AML-193 (cell line): ENCODE measurements at regions not wholly inside any gene's neighbourhood (a gene's known extent, or its start where the extent isn't known, plus 50 kb on each side); places are given as distances from the start of the nearest gene placed in this dataset.

Experiments used
- DNase-seq, 2 experiments: peaks; one replicate each; lab custom pipeline; 2025; lab: John Stamatoyannopoulos, UW

DNA sequence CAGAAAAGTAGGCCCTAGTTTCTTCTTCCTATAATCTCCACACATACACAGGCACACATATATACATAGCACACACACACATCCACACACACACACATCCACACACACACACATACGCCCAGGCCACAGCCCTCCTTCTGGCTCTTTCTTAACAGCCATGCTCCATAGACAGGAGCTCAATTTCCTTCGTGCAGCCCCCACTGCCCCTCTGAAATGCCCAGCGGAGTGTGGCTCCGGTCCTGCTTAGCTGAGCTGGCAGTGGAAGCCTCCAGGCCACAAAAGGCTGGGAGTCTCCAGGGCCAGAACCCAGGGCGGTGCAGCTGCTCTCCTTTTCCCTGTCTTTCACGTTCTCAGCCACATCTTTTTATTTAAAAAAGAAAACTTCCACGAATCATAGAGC is 282.9 kb upstream of the IGFBP3 start:
- DNase-seq: no peak

DNA sequence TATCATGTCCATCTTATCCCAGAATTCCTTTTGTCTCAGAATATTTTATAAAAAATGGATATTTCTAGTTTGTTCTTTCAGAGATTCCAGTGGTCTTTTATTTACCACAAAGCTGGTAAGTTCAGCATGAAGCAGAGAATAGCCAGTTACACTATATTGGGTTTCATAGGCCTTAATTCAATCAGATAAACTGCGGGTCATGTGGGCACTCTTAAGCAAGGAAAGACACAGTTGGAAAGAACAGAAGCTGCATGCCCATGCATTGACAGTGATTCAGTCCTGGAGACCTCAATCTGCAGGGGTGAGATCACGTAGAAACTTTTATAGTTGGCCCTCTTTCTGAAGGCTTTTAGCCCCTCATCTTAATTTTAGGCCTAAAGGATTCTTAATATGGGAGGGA is 281.3 kb upstream of the IGFBP3 start:
- no peak for DNase-seq

DNA sequence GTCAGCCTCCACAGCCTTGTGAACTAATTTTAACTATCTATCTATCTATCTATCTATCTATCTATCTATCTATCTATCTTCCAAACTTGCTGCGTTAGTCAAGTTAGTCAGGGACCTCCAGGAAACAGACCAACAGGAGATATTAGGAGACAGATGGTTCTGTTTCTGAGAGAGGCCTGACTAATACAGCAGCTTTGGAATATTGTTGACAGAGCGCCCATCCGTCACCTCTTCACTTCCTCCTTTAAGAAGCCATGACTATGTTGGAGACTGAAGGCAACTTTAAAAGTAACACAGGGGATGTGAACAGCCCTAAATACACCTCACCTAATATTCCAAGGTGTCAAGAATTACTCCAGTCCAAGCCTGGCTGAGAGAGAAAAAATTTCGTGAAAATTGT is 280.9 kb upstream of the IGFBP3 start:
- DNase-seq: no peak

DNA sequence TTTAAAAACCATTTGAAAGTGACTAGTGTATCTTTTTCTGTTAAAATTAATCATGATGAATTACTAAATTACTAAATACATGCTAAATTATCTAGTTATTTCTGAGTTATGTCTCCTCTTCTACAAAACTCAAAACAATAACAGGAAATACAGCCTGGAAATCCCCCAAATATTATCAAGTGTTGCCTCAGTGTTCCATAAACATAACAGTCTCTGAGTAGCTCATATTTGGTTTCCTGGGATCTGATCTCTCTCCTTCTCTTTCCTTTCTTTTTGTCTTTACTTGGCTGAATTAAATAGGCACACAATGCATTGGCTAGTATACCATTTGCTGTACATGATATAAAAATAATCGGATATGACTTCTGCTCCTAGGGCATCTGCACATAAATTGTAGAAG is 277.6 kb upstream of the IGFBP3 start:
- DNase-seq: no peak

DNA sequence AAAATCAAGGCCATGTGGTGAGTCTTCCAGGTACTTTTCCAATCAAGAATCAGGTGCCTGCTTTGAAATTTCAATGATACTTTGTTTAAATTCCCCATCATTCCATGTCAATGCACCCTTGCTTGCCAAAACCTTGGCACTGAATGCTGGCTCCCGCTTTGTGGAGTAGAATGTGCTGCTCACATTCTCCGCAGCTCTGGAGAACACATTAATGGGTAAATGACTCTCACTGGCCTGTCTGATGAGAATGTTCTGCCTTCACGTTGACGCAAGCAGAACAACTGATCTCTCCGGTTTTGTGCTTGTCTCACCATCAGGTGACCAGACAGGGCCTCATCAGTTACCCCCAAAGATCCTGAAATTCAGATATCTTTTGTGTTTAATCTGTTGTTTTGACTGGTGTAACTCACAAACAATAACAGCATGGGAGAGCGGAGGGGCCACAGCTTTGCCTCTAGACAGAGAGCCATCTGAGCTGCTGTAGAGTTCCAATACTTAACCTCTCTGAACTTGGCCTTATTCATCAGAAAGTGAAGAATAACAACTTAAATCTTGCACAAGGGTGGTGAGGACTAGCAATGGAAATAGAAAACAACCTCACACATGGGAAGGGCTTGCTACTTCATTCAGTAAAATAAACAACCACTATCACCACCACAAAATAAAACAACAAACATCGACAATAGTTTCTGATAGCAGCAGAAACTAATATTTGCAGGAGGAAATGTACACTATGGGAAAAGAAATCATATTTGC is 276.9 kb upstream of the IGFBP3 start:
- no peak for DNase-seq

DNA sequence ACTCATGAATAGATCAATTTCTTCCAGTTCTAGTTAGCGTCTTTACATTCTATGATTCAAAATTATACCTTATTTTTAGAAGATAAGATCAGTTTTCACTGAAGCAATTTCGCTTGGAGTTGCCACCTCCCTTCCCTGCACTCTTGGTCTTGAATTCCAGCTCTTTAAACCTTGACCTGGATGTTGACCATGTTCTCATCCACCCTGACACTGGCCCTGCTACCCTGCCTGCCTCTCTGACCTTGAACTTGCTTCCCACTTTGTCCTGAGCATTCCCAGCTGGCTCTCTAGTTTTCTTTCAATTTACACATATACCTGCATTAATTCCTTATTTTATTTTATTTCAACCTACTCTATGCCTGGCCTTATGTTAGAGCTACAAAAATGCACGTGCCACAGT is 274.9 kb upstream of the IGFBP3 start:
- DNase-seq: no peak

DNA sequence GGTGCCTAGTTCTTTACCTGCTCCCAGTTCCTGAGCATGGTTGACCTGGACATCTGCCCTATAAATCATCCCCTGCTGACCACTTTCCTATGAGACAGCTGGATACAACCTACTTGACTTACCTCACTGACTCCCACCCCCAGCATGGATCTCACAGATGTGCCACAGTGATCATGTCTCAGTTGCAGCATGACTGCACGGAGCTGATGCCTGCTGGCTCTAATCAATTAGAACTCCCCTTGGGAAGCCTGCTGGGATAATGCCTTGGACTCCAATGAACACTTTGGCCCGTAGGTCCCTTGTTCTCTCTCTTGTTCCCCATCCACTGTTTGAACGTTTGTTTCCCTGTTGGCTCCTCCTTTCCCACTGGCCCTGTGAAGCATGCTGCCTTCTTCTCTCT is 271.2 kb upstream of the IGFBP3 start:
- no peak for DNase-seq

DNA sequence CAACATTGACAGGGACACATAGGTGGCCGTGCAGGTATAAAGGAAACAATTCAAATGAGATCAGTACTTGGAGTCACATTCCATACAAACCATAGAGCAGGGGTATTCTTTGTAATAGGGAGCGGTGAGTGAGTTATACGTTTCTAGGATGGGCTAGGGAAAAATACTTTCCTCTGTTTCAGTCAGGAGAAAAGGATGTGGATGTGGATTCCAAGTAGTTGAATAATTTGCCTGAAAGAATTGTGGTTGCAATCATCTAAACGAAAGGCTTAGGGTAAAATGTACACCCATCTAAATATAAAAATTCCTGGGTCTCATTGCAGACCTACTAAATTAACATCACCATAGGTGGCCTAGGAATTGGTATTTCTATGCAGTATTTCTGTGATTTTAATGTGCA is 270.7 kb upstream of the IGFBP3 start:
- no peak for DNase-seq

DNA sequence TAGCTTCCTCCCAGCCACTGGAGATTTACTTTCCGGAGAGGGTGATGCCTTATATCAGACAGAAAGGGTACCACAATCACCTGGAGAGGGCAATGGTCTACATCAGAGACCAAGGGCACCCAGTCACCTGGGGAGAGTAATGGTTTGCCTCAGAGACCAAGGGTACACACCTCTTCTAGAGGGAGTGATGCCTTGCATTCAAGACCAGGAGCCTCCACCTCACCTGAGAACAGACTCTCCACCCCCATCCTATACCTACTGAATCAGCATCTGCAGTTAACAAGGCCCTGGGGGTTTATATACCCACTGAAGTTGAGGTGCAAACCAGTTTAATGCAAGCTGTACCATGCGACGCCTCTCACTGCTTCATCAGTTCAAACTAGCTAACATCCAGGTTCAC is 270.2 kb upstream of the IGFBP3 start:
- no peak for DNase-seq

DNA sequence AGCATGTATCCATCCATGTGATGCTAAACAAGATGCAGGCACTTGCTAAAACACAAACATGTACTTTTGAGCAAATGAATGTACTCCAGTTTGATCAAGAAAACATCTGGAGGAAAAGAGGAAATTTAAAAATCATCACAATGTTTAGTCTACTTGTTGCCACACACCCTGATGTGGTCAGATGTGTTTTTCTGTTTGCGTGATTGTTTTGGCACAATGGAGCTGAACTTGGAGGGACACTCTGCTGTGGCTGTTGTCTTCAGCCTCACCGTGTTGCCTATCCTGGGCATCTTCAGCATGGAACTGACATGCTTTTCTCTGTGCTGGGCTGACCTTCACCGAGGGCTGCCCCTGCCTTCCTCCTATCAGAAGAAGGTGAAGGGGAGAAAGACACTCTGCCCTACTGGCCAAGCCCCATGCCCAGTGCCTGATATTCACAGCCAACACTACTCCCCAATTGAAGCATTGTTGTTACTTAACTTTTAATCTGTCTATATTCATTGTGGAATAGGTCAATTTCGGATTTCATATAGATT is 268.3 kb upstream of the IGFBP3 start:
- DNase-seq: no peak

DNA sequence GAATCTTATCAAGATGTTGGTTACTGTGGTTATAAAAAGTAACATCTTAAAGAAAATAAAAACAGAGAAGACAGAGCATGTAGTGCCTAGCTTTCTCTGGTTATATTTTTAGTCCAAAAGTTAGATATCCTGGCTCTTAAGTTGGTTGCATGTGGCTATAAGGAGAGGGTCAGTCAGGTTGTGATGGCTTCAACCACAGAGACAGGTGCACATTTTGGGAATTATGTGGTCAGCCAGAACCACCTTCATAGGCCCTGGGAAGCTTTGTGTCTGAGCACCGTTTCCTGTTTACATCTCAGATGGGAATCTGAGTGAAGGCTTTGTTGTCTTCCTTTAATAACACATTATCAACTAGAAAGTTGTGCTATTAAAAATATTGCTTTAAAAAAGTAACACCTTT is 265.1 kb upstream of the IGFBP3 start:
- DNase-seq: no peak

DNA sequence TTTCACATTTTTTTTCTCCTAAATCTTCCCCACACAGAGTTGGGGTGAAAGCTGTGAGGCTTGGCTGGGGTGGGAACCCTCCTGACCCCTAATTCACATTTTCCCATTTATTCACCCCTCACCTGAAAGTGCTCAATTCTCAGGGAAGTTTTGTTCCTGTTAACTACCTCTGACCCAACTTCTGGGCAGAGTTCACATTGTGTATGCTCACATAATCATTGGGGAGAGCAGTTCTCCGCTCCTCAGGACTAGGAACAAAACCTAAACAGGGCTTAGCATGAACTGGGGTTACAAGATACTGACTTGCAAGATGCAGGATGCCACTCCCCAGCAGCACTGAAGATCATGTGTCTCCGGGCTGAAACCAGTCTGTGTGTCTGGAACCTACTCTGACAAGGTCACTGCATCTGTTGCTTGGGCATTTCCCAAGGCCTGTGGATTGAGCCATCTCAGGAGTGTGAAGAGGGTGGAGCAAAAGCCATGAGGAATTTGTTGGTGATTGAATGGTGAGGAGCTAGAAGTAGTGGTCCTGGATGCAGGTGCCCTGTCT is 258.1 kb upstream of the IGFBP3 start:
- no peak for DNase-seq

DNA sequence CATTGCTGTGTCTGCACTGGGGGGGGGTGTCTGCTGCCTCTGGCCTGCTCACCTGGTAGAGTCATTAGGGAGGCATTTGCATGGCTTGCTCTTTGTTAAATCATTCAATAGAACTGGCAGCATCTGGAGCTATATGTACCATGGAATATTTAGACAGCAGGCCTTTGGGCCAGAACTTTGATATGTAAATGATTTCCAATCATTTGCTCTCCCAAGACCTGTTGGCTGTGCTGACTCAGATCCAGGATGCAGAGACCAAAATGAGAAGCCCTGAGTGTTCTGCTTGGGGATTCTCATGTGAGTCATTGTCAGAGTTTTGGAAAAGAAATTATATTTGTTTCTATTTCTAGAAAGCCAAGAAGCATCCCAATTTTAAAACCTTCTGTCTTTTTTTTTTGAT is 257.6 kb upstream of the IGFBP3 start:
- no peak for DNase-seq

DNA sequence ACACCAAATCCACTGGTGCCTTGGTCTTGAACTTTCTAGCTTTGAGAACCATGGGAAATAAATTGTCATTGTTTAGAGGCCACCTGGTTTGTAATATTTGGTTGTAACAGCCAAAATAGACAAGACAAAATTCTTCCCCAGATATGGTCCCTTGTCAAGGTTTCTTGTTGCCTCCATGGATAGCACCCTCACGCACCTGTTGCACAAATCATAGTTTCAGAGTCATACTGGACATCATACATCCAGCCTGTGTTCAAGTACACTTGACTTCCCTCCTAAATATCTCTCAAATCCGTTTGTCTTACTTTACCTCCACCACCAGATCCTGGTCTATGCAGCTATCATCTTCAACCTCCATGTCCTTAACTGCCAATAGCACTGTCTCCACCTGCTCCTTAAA is 256.7 kb upstream of the IGFBP3 start:
- DNase-seq: no peak

DNA sequence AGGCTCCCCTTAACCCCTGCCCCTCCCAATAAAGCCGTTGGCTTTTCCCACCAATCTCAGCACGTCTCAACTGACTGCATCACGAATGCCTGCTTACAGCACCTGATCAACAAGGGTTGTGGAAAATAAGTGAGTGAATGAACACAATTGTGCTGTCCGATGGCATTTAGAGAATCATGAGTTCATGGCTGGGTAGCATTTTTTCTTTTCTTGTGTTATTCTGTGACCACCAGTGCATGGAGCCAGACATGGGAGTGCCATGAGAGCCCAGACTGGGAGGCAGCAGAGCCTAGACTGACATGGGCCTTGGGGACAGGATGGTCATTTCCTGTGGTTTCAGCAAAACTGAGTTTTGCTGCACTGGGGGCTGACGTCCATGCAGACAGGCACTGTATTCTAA is 254.1 kb upstream of the IGFBP3 start:
- no peak for DNase-seq

DNA sequence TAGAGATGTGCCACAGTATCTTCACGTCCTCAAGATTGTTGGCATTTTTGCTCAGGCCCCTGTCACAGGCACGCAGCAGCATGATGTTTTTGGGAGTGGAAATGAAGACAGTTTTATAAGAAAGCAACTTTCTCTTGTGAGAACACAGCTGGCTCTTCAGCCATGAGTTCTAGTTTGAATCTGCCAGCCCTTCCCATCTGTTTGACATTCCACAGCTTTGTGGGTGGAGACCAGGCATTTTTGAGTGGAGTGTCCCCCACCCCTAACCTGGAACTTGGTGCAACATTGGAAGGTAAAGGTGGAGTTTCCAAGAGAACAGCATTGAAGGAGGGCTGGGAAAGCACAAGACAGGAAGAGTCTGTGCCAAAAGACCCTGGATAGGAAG is 253.1 kb upstream of the IGFBP3 start:
- no peak for DNase-seq

DNA sequence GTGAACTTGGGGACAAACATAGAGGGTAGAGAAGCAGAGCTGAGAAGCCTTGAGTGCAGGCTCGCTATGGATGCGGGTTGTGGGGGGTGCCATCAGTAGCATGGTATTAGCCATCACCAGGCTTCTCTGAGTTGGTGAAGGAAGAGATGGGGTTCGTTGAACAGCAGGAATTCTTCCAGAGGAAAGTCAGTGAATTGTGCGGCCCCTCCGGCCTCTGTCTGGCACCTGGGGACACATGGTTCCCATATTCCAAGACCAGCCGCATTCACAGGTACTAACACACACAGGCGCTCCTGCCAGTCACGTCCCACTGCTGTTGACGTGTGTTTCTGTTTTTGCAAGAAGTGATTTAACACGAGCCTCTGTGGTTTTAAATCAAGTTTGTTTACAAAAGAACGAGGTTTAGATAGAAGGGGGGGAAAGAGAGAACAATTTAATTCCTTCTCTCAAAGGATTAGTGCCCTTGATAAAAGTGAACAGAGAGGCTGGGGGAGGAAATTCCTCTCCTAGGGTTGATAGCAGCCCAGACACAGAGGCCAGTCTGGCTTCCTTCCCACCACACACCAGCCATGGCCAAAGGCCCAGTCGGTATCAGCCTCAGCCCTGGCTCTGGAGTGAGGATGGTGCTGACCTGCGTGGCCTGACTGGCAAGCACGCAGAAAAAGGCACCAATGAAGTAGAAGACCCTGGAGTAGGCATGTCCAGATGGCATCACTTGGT is 252.6 kb upstream of the IGFBP3 start:
- DNase-seq: no peak

DNA sequence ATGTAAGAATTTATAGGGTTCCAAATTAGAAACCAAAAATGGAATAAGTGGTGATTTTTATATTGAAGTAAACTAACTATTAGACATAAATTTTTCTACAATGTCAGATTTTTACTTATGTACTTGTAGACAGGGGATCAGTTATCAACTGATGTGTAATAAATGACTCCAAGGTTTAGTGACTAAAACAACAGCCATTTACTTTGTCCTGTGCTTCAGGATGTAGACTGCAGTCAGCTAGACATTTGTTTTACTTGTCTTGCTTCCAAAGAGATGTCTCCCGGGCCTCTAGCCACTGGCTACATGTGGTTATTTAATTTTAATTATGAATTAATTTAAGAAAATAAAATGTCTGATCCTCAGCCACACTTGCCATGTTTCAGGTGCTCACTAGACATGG is 249.7 kb upstream of the IGFBP3 start:
- DNase-seq: no peak

DNA sequence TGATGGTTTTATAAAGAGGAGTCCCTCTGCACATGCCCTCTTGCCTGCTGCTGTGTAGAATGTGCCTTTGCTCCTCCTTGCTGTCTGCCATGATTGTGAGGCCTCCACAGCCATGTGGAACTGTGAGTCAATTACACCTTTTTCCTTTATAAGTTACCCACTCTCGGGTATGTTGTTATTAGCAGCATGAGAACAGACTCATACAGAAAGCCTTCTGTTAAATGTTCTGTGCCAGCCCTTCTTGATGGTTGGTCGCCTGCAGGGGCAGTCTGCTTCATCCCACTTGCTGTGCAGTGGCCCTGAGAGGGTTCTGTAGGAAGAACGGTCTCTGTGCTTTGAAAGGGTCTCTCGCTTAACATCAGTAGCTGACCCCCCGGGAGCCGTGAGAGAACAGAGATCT is 248.9 kb upstream of the IGFBP3 start:
- no peak for DNase-seq

DNA sequence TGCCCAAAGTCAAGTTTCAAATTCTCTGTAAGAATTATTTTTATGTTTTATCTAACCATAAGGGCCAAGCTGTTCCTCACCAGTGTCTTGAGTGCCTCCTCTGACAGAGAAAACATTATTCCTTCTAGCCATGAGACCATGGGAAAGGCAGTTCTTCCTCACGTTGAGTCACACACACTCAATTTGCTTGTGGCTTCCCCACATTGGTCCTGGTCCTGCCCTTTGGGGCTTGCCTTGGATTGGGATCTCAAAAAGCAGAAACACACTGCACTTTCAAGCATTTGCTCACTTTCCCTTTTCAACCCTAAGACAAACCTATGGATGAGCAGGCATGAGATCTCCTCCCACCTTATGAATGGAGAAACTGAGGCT is 248.3 kb upstream of the IGFBP3 start:
- DNase-seq: no peak

DNA sequence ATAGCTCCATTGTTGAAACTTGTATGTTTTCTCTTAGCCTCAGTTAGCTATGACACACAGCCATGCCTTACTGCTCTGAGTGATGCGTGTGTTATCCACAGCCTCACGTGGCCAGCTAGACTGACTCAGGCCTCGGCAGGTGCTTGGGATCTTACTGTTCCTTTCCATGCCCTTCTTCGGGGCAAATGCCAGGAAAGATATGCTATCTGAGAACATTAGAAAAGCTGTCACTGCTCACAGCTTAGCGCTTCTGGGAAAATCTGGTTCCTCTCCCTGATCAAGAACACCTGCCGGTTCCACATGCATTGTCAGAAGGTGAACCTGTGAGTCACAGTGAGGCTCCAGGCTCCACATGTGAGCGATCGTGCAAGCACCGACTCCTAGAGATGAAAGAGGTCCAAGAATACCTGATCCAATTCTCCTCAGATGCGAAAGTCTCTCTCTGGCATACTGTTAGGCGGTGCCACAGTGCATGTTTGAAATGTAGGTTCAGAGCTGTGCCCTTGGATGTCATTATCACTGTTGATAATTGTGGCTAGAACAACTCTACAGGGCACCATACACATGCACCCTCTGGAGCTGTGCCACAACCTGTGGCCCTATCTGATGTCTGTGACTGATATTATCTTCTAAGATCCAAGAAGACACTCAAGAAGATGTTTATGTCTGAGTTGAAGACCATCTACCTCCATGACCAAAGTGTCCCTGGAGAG is 247.8 kb upstream of the IGFBP3 start:
- no peak for DNase-seq

DNA sequence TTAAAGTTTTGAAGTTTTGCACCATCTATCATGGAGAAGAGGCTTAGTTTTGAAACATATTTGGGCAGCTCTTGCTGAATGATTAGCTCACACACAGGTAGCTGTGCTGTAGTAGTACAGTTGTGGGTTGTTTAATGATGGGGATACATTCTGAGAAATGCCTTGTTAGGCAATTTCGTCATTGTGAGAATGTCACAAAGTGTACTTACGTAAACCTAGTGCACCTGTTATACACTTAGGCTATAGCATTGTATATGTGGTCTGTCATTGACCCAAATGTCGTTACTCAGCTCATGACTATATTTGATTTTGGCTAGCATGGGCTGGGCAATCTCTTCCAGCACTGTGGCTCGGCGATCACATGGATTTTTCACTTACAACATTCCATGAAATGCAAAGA is 247.2 kb upstream of the IGFBP3 start:
- DNase-seq: no peak

DNA sequence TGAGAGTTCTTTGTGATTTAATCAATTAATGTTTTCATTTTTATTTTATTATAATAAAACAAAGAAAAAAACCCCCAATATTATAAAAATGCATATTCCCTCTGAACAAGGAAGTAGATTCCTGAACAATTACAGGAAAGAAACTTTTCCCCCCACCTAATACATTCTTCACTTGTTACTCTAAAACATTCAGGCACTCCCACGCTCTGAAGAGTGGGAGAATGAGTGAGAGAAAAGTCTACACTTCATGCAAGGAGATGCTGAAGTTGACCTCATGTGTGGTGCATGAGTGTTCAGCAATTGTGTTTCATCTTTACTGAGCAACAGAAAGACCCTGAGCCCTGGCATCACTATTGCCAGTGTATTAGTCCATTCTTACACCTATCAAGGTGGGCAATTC is 244.2 kb upstream of the IGFBP3 start:
- DNase-seq: no peak
